ENCODE measurements at regions not wholly inside any gene's neighbourhood (a gene's known extent, or its start where the extent isn't known, plus 50 kb on each side); places are given as distances from the start of the nearest gene placed in this dataset.
A peak's percentile ranks its signal among the peaks of the same experiment; 100 is the strongest.

DNA sequence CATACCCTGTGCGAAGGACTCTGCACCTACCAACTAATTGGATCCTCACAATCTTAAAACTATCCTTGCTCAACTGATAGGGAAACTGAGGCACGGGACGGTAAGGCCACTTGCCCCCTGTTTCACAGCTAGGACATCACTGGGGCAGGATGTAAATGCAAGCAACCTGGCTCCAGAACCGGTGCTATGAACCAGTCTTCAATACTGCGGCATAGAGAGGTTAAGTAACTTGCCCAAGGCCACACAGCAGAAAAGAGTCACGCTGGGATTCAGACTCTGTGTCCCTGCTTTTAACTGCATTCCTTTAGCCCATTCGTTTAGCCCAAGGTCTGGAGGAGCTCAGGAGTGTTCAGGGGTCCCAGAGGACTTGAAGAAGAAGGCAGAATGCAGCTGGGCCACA, 76.1 kb downstream of the NCOR2 start:
- DNase-seq (ENCODE audit: low read depth in 4 of 4, low spot score in 3 of 4): no peak

- DNase-seq (ENCODE audit: low read depth in 4 of 4, low spot score in 3 of 4): no peak
Measured at GRCh38 chr12:124490584-124491305, 76.7 kb downstream of the NCOR2 start.

DNA sequence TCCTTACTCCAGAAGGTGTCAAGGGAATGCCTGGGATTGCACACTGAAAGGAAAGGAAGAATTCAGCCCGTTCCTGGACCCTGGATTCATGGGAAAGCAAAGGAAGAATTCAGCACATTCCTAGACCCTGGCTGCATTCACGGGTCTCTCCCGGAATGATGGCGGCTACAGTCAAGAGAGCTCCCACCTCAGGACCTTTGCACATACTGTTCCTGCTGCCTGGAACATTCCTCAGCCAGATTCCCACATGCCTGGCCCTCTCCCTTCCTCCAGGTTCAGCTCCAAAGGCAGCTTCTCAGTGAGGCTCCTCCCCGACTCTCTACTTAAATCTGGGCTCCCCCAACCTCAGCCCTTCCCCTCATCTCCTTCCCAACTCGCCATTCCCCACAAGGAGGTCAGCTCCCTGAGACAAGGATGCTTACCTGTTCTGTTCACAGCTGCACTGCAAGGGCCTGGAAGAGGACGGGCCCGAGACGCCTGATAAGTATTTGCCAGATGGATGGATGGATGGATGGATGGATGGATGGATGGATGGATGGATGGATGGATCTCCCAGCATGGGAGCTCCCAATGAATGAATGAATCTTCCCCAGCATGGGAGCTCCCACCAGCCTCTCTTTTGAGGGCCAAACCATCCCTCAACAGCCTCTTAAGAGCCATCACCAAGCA, 77.4 kb downstream of the NCOR2 start:
- DNase-seq (ENCODE audit: low read depth in 4 of 4, low spot score in 3 of 4): no peak

DNA sequence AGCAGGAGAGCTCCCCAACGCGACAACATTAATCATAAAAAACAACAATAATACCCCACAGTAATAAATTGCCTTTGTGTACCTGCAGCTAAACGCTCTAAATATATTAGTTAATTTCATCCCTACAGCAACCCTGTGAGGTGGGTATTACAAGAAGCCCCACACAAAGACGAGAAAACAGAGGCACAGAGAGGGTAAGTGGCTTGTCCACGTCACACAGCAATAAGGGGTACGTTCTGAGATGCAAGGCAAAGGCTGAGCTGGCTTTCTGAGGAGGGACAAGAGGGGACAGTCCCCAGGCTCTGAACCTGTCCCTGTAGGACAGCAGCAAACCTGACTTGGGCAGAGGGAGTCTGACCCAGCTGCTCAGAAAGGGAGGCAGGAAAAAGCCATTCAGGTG, 78.2 kb downstream of the NCOR2 start:
- no peak for DNase-seq (ENCODE audit: low read depth in 4 of 4, low spot score in 3 of 4)

GRCh38 chr12:124488520-124488919, 78.9 kb downstream of the NCOR2 start:
- DNase-seq (ENCODE audit: low read depth in 4 of 4, low spot score in 3 of 4): no peak

DNA sequence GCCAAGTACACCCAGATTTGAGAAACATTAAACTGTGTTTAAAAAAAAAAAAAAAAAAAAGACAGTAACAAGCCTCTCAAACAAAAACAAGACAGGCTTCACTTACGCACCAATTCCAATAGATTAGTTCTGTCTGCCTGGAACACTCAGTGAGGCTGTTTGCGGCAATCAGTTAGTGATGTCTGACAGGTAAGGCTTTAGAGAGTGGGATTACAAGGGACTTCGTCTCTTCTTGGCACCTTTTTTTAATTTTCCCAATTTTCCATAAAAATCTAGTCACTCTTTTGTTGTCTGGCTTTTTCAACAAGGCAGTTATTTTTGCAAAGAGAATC, 79.6 kb downstream of the NCOR2 start:
- DNase-seq (ENCODE audit: low read depth in 4 of 4, low spot score in 3 of 4): no peak

- no peak for DNase-seq (ENCODE audit: low read depth in 4 of 4, low spot score in 3 of 4)
Measured at GRCh38 chr12:124487066-124487833, 80.2 kb downstream of the NCOR2 start.

DNA sequence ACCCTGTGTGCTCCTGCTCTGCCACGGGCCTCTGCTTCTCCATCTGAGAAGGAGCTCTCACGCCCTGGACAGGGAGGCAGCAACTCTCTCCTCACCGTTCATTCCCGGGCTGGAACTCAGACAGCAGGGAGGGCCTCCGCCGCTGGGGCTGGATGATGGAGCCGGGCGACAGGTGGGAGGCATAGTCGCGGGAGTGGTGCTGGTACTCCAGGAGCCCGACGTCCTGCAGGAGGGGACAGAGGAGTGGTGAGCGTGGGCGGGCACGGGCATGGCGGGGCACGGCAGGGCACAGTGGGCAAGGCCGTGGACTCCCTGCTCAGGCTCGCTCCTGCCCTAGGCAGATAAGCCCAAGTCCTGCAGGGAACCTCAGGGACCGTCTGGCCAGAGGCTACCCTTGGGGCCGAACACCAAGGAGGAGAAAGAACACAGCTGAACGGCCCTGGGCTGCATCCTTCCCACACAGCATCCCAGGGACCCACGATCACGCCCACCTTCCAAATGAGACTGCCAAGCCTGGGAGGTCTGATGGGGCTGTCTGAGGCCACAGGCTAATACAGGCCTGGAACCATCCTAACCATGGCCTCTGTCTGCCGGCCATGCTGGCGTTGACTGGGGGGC, 81.0 kb downstream of the NCOR2 start:
- DNase-seq (ENCODE audit: low read depth in 4 of 4, low spot score in 3 of 4): no peak

- no peak for DNase-seq (ENCODE audit: low read depth in 4 of 4, low spot score in 3 of 4)
Measured at GRCh38 chr12:124485371-124485770, 82.0 kb downstream of the NCOR2 start.

- DNase-seq (ENCODE audit: low read depth in 4 of 4, low spot score in 3 of 4): no peak
Measured at GRCh38 chr12:124484526-124484953, 82.9 kb downstream of the NCOR2 start.

- no peak for DNase-seq (ENCODE audit: low read depth in 4 of 4, low spot score in 3 of 4)
Measured at GRCh38 chr12:124484067-124484466, 83.3 kb downstream of the NCOR2 start.

- no peak for DNase-seq (ENCODE audit: low read depth in 4 of 4, low spot score in 3 of 4)
Measured at GRCh38 chr12:124482901-124483799, 84.3 kb downstream of the NCOR2 start.

DNA sequence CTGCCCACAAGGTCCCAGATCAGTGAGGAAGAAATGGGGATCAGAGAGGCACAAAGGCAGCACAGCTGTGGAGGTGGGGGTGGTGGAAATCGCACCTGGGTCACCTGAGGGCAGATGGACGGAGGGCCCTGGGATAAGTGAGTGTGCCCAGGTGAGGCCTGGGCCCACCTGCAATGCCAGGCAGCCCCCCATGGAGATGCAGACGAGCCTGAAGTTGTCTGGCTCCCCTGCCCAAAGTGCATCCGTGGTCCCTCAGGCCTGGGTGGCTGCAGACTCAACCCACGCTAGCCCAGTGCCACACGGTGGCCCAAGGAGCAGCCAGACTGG, 84.9 kb downstream of the NCOR2 start:
- DNase-seq (ENCODE audit: low read depth in 4 of 4, low spot score in 3 of 4): no peak

DNA sequence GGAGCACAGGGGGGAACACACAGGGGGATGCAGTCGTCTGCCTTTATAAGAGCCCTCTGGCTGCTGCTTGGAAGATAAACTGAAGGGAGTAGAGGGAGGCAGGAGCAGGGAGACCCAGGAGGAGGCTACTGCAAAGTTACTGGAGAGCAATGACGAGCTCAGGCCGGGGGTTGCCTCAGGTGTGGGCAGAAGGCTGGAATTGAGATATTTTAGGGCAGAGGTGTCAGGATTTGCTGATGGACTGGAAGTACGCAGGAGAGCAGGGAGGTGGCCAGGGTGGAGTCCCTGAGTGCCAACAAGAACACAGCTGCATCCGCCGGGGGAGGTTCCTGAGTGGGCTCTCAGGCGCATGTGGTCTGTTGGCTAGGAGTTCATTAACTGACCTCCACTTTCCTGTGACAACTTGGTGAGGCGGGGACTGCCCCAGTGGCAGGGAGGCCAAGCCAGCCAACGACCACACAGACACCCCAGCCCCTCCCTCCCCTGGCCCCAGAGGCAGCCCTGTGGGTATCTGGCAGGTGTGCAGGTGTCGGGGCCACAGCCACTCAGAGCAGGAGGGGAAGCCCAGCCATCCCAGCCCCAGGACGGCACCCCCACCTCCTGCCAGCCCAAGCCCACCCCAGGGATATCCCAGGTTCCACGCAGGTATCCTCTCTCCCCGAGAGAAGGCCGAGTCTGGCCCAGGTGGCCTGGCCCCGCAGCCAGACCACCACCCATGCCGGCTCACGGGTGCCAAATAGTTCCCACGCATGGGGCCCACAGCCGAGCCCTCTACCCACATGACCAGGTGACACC, 85.4 kb downstream of the NCOR2 start:
- DNase-seq (ENCODE audit: low read depth in 4 of 4, low spot score in 3 of 4): no peak

- DNase-seq (ENCODE audit: low read depth in 4 of 4, low spot score in 3 of 4): no peak
Measured at GRCh38 chr12:124481257-124481750, 86.1 kb downstream of the NCOR2 start.

DNA sequence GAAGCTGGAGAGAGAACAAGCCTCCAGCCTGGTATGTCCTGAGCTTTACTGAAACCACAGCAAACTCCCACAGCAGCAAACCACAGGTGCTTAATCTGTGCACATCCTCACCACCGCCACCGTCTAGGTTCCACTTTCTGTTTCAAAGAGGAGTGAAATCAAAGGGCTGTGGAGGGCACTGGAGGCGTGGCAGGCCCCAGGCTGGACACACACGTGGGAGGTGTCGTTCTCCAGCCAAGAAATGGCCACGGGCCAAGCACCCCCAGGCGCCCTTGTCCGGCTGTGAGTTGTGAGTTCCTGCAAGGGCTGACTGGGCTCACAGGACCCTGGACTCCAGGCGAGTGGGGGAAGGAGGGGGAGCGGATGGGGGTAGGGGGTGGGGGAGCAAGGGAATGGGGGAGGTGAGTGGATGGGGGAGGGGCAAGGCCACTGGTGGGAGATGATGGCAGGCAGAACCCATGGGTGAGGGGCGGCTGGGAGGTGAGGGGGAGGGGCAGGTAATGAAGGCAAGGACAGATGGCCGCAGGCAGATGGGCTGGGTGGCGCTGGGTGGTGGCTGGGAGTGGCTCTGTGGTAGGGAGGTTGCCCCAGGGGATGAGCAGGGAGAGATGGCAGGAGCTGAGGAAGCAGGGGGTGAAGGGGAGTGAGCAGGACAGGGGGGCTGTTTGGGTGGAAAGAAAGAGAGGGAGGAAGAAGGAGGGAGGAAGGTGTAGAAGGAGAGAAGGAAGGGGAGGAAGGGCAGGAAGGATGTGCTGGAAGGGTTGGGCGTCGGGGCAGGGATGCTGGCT, 86.7 kb downstream of the NCOR2 start:
- DNase-seq (ENCODE audit: low read depth in 4 of 4, low spot score in 3 of 4): peak in 1 of 4 donors; percentile 67

- no peak for DNase-seq (ENCODE audit: low read depth in 4 of 4, low spot score in 3 of 4)
Measured at GRCh38 chr12:124479680-124480468, 87.5 kb downstream of the NCOR2 start.

All from right renal pelvis (tissue), 4 donors.